ENCODE measurements at regions not wholly inside any gene's neighbourhood (a gene's known extent, or its start where the extent isn't known, plus 50 kb on each side); places are given as distances from the start of the nearest gene placed in this dataset.

DNA sequence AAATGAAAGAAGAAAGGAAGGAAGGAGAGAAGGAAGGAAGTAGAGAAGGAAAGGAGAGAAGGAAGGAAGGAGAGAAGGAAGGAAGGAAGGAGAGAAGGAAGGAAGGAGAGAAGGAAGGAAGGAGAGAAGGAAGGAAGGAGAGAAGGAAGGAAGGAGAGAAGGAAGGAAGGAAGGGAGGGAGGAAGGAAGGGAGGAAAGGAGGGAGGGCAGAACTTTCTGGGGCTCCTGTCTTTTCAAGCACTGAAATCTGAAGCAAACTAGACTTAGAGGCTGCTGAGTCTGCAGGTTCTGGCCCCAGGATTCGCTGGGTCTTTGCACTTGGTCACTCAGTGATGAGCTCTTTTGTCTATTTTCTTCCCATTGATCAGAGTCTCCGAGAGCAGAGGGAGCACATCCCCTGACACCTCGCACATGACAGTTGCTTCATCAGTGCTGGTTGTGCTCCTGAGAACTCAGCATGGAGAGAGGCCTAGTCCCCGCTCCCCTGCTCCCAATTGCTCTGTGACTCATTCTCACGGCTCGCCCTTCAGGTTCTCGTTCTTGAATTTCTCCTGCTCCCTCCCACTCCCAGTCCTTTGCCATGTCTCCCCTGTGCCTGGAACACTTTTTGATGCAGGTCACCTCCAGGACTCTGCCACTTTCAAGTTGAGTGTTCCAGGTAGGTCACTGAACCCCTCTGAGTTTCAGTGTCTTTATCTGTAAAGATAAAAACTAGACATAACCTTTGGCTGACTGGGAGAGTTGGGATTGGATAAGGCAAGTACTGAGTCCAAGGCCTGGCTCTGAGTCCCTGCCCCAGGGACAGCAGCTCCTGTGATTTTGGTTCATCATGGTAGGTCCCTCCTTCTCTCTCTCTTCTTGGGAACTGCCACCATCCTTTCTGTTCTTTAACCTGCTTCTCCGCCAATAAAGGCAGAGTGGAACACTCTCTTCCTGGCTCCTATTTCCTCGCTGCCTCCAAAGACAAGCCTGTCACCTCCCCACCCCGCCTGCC is 55.2 kb downstream of the TNP1 start:
- no peaks in the 10 kb centered on the region for H3K27me3 ChIP-seq (replicated peaks in 1 of 4; ENCODE audit: control extremely low read depth in 1 of 4, control insufficient read depth in 3 of 4, insufficient read depth in 4 of 4, low read length in 3 of 4)
- TF ChIP-seq, protein P1, sequence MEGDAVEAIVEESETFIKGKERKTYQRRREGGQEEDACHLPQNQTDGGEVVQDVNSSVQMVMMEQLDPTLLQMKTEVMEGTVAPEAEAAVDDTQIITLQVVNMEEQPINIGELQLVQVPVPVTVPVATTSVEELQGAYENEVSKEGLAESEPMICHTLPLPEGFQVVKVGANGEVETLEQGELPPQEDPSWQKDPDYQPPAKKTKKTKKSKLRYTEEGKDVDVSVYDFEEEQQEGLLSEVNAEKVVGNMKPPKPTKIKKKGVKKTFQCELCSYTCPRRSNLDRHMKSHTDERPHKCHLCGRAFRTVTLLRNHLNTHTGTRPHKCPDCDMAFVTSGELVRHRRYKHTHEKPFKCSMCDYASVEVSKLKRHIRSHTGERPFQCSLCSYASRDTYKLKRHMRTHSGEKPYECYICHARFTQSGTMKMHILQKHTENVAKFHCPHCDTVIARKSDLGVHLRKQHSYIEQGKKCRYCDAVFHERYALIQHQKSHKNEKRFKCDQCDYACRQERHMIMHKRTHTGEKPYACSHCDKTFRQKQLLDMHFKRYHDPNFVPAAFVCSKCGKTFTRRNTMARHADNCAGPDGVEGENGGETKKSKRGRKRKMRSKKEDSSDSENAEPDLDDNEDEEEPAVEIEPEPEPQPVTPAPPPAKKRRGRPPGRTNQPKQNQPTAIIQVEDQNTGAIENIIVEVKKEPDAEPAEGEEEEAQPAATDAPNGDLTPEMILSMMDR (IDR thresholded peaks at IDR 0.05): no peak
- no peak for TF ChIP-seq EZH2 (IDR thresholded peaks at IDR 0.05; ENCODE audit: borderline replicate concordance, insufficient read depth, low read depth, low read length, poor library complexity, severe bottlenecking)
- no peak for DNase-seq
- H3K9me3 Mint-ChIP-seq (ENCODE audit: insufficient read depth): no peaks in the 10 kb centered on the region
- no peaks in the 10 kb centered on the region for H3K27me3 Mint-ChIP-seq
- H3K4me2 ChIP-seq (replicated peaks; ENCODE audit: low read depth, low read length, poor library complexity, severe bottlenecking): no peak overlapping the region
- no peaks in the 10 kb centered on the region for H3K79me2 ChIP-seq (ENCODE audit: control insufficient read depth, insufficient read depth, low read length)
- no peaks in the 10 kb centered on the region for H4K20me1 ChIP-seq (ENCODE audit: control insufficient read depth, insufficient read depth, low read length, poor library complexity, severe bottlenecking)
- H3K4me1 ChIP-seq (ENCODE audit: control insufficient read depth in 2 of 2, insufficient read depth in 2 of 2, low read length in 2 of 2): no peaks in the 10 kb centered on the region
- intact Hi-C loops (cut with micrococcal nuclease): no loop called here
- H3K4me1 Mint-ChIP-seq: no peaks in the 10 kb centered on the region
- CTCF ChIA-PET: no interaction called here
- H3K9ac ChIP-seq (ENCODE audit: low read length): no peak overlapping the region
- no peak for ATAC-seq (ENCODE audit: low read depth)
- no peaks in the 10 kb centered on the region for H3K9me3 ChIP-seq (ENCODE audit: control extremely low read depth in 1 of 3, control insufficient read depth in 2 of 3, insufficient read depth in 1 of 3, low read length in 2 of 3)
- H3K4me3 Mint-ChIP-seq: no peak overlapping the region
- 76% methylated on average over 8 of the region's 10 CpGs for WGBS (ENCODE audit: insufficient coverage)
- no peaks in the 10 kb centered on the region for H3K36me3 ChIP-seq (replicated peaks in 1 of 2; ENCODE audit: control extremely low read depth in 1 of 2, control insufficient read depth in 1 of 2, extremely low read depth in 1 of 2, insufficient read depth in 2 of 2, low read length in 1 of 2)
- POLR2A ChIA-PET: no interaction called here
- no peak overlapping the region for H3K27ac ChIP-seq (ENCODE audit: low read length in 2 of 2)
- H3K4me3 ChIP-seq (ENCODE audit: control extremely low read depth in 1 of 5, extremely low read depth in 1 of 5, insufficient read depth in 1 of 5, low read depth in 2 of 5, low read length in 4 of 5): no peak overlapping the region
- H3K27ac Mint-ChIP-seq: no peak overlapping the region
- H2AFZ ChIP-seq (ENCODE audit: insufficient read depth, low read depth, low read length, poor library complexity, severe bottlenecking): no peak overlapping the region

DNA sequence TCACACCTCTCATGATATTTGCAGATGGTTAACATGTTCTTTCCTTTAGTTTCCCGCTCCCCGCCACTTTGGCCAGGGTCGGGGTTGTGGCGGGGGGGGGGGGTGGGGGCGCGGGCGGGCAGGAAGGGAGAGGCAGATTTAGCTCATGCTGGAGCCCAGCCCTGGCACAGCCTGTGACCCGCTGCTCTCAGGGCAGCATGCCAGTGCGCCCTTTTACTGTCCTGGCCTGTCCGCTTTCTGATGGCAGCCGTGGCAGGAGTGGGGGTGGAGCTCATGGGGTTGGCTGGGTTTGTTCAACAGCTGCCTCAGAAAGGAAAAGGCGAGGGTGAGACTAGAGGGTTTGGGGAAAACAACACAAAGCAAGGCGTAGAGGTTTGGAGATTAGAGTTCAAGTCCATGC is 56.1 kb downstream of the TNP1 start:
- Mint-ChIP-seq H3K4me3 (no peak overlapping the region), H3K9me3 (ENCODE audit: insufficient read depth) (no peaks in the 10 kb centered on the region), H3K4me1 (no peaks in the 10 kb centered on the region), H3K27ac (no peak overlapping the region), H3K27me3 (no peaks in the 10 kb centered on the region)
- Histone ChIP-seq H3K4me1 (ENCODE audit: control insufficient read depth in 2 of 2, insufficient read depth in 2 of 2, low read length in 2 of 2) (no peaks in the 10 kb centered on the region), H3K9ac (ENCODE audit: low read length) (no peak overlapping the region), H4K20me1 (ENCODE audit: control insufficient read depth, insufficient read depth, low read length, poor library complexity, severe bottlenecking) (no peaks in the 10 kb centered on the region), H3K27ac (ENCODE audit: low read length in 2 of 2) (no peak overlapping the region), H2AFZ (ENCODE audit: insufficient read depth, low read depth, low read length, poor library complexity, severe bottlenecking) (no peak overlapping the region), H3K9me3 (ENCODE audit: control extremely low read depth in 1 of 3, control insufficient read depth in 2 of 3, insufficient read depth in 1 of 3, low read length in 2 of 3) (no peaks in the 10 kb centered on the region), H3K4me3 (ENCODE audit: control extremely low read depth in 1 of 5, extremely low read depth in 1 of 5, insufficient read depth in 1 of 5, low read depth in 2 of 5, low read length in 4 of 5) (no peak overlapping the region), H3K36me3 (replicated peaks in 1 of 2; ENCODE audit: control extremely low read depth in 1 of 2, control insufficient read depth in 1 of 2, extremely low read depth in 1 of 2, insufficient read depth in 2 of 2, low read length in 1 of 2) (no peaks in the 10 kb centered on the region), H3K79me2 (ENCODE audit: control insufficient read depth, insufficient read depth, low read length) (no peaks in the 10 kb centered on the region), H3K27me3 (replicated peaks in 1 of 4; ENCODE audit: control extremely low read depth in 1 of 4, control insufficient read depth in 3 of 4, insufficient read depth in 4 of 4, low read length in 3 of 4) (no peaks in the 10 kb centered on the region), H3K4me2 (replicated peaks; ENCODE audit: low read depth, low read length, poor library complexity, severe bottlenecking) (no peak overlapping the region)
- DNase-seq (no peak), ATAC-seq (ENCODE audit: low read depth) (no peak)
- CTCF ChIA-PET: no interaction called here
- no peak for TF ChIP-seq EZH2 (IDR thresholded peaks at IDR 0.05; ENCODE audit: borderline replicate concordance, insufficient read depth, low read depth, low read length, poor library complexity, severe bottlenecking)
- TF ChIP-seq, protein P1 (IDR thresholded peaks at IDR 0.05): no peak
- intact Hi-C loops (cut with micrococcal nuclease): no loop called here
- POLR2A ChIA-PET: no interaction called here
- WGBS (ENCODE audit: insufficient coverage): 89% methylated on average over 5 of the region's 13 CpGs

Data from B cell (primary cell).